ENCODE measurements at regions not wholly inside any gene's neighbourhood (a gene's known extent, or its start where the extent isn't known, plus 50 kb on each side); places are given as distances from the start of the nearest gene placed in this dataset.

DNA sequence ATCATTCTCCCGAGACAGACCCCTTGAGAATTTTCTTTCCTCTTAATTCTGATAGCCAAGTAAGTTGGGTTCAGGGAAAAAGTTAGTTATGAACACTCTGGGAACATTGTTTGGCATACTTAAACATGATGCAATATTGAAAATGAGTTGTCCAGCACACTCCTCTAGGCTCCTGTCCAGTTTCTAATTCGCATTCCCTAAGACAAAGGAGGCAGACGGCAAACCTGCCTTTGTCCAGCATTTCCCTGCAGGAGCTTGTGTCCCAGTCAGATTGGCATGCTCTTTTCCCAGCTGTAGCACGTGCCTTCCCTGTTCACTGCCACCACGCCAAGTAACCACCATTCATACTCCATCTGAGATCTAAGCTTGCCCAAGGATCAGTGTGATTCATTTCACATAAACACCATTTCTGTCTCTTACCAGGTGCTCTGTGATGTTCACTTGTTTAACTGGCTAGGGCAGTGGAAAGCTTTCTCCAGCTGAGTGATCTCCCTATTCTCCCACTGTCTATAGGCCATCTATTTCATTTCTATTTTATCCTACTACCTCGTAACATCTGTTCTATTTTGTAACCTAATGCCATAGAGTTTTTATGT is 150.0 kb upstream of the EPB41L3 start:
- Histone ChIP-seq H4K20me1 (ENCODE audit: control insufficient read depth, extremely low read depth, insufficient read depth, low read length) (no peaks in the 10 kb centered on the region), H3K4me3 (ENCODE audit: control insufficient read depth in 2 of 3, extremely low read depth in 1 of 3, insufficient read depth in 2 of 3, low read depth in 1 of 3, low read length in 3 of 3) (no peak overlapping the region), H3K27me3 (ENCODE audit: control insufficient read depth, extremely low read depth, insufficient read depth, low read length) (no peaks in the 10 kb centered on the region), H3K9ac (ENCODE audit: control insufficient read depth, extremely low read depth, insufficient read depth, low read length) (no peak overlapping the region), H3K27ac (ENCODE audit: control insufficient read depth, insufficient read depth, low read length) (no peak overlapping the region), H3K9me1 (ENCODE audit: control insufficient read depth, extremely low read depth, insufficient read depth, low read length) (no peaks in the 10 kb centered on the region), H3K9me3 (ENCODE audit: control insufficient read depth, low read depth, low read length) (no peaks in the 10 kb centered on the region), H3K4me1 (ENCODE audit: control insufficient read depth, extremely low read depth, insufficient read depth, low read length) (no peaks in the 10 kb centered on the region), H2AFZ (ENCODE audit: control insufficient read depth, low read length) (no peak overlapping the region), H3K4me2 (ENCODE audit: control insufficient read depth, extremely low read depth, insufficient read depth, low read depth, low read length) (no peak overlapping the region), H3K79me2 (ENCODE audit: control insufficient read depth, insufficient read depth, low read length) (no peaks in the 10 kb centered on the region), H3K36me3 (ENCODE audit: control insufficient read depth in 2 of 2, extremely low read depth in 1 of 2, insufficient read depth in 2 of 2, low read length in 2 of 2) (no peaks in the 10 kb centered on the region)
- TF ChIP-seq EZH2 (IDR thresholded peaks at IDR 0.05; ENCODE audit: low read length): no peak
- TF ChIP-seq, protein P1, sequence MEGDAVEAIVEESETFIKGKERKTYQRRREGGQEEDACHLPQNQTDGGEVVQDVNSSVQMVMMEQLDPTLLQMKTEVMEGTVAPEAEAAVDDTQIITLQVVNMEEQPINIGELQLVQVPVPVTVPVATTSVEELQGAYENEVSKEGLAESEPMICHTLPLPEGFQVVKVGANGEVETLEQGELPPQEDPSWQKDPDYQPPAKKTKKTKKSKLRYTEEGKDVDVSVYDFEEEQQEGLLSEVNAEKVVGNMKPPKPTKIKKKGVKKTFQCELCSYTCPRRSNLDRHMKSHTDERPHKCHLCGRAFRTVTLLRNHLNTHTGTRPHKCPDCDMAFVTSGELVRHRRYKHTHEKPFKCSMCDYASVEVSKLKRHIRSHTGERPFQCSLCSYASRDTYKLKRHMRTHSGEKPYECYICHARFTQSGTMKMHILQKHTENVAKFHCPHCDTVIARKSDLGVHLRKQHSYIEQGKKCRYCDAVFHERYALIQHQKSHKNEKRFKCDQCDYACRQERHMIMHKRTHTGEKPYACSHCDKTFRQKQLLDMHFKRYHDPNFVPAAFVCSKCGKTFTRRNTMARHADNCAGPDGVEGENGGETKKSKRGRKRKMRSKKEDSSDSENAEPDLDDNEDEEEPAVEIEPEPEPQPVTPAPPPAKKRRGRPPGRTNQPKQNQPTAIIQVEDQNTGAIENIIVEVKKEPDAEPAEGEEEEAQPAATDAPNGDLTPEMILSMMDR (optimal IDR thresholded peaks at IDR 0.05 in 1 of 3, IDR thresholded peaks at IDR 0.05 in 1 of 3, conservative IDR thresholded peaks at IDR 0.05 in 1 of 3; ENCODE audit: extremely low read depth in 1 of 3, insufficient read depth in 2 of 3, low read length in 3 of 3): no peak
- dilution Hi-C loops (cut with MboI; ENCODE audit: extremely low pct_ligation_motif_present, low sequenced_read_pairs): no loop called here
- no peak for DNase-seq (ENCODE audit: low read depth, low spot score)
- no peak for FAIRE-seq

GRCh38 chr18:5678779-5679406 is 135.1 kb upstream of the EPB41L3 start:
- DNase-seq (ENCODE audit: low read depth, low spot score): no peak
- Histone ChIP-seq H3K9me3 (ENCODE audit: control insufficient read depth, low read depth, low read length) (no peaks in the 10 kb centered on the region), H3K27ac (ENCODE audit: control insufficient read depth, insufficient read depth, low read length) (no peak overlapping the region), H3K9me1 (ENCODE audit: control insufficient read depth, extremely low read depth, insufficient read depth, low read length) (no peaks in the 10 kb centered on the region), H3K27me3 (ENCODE audit: control insufficient read depth, extremely low read depth, insufficient read depth, low read length) (no peaks in the 10 kb centered on the region), H4K20me1 (ENCODE audit: control insufficient read depth, extremely low read depth, insufficient read depth, low read length) (no peaks in the 10 kb centered on the region), H3K4me3 (ENCODE audit: control insufficient read depth in 2 of 3, extremely low read depth in 1 of 3, insufficient read depth in 2 of 3, low read depth in 1 of 3, low read length in 3 of 3) (no peak overlapping the region), H2AFZ (ENCODE audit: control insufficient read depth, low read length) (no peak overlapping the region), H3K79me2 (ENCODE audit: control insufficient read depth, insufficient read depth, low read length) (no peaks in the 10 kb centered on the region), H3K4me2 (ENCODE audit: control insufficient read depth, extremely low read depth, insufficient read depth, low read depth, low read length) (no peak overlapping the region), H3K36me3 (ENCODE audit: control insufficient read depth in 2 of 2, extremely low read depth in 1 of 2, insufficient read depth in 2 of 2, low read length in 2 of 2) (no peaks in the 10 kb centered on the region), H3K9ac (ENCODE audit: control insufficient read depth, extremely low read depth, insufficient read depth, low read length) (no peak overlapping the region), H3K4me1 (ENCODE audit: control insufficient read depth, extremely low read depth, insufficient read depth, low read length) (no peaks in the 10 kb centered on the region)
- dilution Hi-C loops (cut with MboI; ENCODE audit: extremely low pct_ligation_motif_present, low sequenced_read_pairs): no loop called here
- no peak for FAIRE-seq
- no peak for TF ChIP-seq EZH2 (IDR thresholded peaks at IDR 0.05; ENCODE audit: low read length)
- TF ChIP-seq, protein P1 (optimal IDR thresholded peaks at IDR 0.05 in 1 of 3, IDR thresholded peaks at IDR 0.05 in 1 of 3, conservative IDR thresholded peaks at IDR 0.05 in 1 of 3; ENCODE audit: extremely low read depth in 1 of 3, insufficient read depth in 2 of 3, low read length in 3 of 3): no peak

Data from keratinocyte (primary cell).